PFSK-1 (cell line): ENCODE measurements at regions not wholly inside any gene's neighbourhood (a gene's known extent, or its start where the extent isn't known, plus 50 kb on each side); places are given as distances from the start of the nearest gene placed in this dataset.

Source experiments
- FOXP2 ChIP-seq: optimal IDR thresholded peaks from 2 replicates; pipeline ENCODE3; 2011; ENCODE audit warnings: borderline replicate concordance, control low read depth, inconsistent platforms; ENCODE audit not compliant: insufficient read depth; ENCODE audit errors: extremely low read length, extremely low read depth
- POLR2AphosphoS5 ChIP-seq: IDR thresholded peaks from 2 replicates; pipeline ENCODE4 v1.6.1; 2012; ENCODE audit warnings: low read depth, mild to moderate bottlenecking, control low read depth, low read length, moderate library complexity
- REST ChIP-seq, 2 experiments: IDR thresholded peaks; 2 replicates each; pipeline versions ENCODE4 v1.6.1 to v1.8.0; 2011 to 2012; ENCODE audit warnings: low read depth in 2 of 2, low read length in 2 of 2, control low read depth in 1 of 2, inconsistent platforms in 1 of 2, mild to moderate bottlenecking in 1 of 2, moderate library complexity in 1 of 2; ENCODE audit not compliant: insufficient read depth in 1 of 2
- SIN3A ChIP-seq: IDR thresholded peaks from 2 replicates; pipeline ENCODE4 v1.6.1; 2012; ENCODE audit warnings: mild to moderate bottlenecking, low read length, moderate library complexity, borderline replicate concordance; ENCODE audit not compliant: insufficient read depth
- TAF1 ChIP-seq: IDR thresholded peaks from 2 replicates; pipeline ENCODE4 v1.6.1; 2012; ENCODE audit warnings: low read length, control low read depth, borderline replicate concordance; ENCODE audit not compliant: insufficient read depth

GRCh38 chr18:2400701-2401196 is 170.6 kb downstream of the METTL4 start:
- no peak for TF ChIP-seq REST (IDR thresholded peaks at IDR 0.05; ENCODE audit: insufficient read depth in 1 of 2, low read depth in 2 of 2, low read length in 2 of 2)
- no peak for TF ChIP-seq POLR2AphosphoS5
- TF ChIP-seq SIN3A = no peak
- TF ChIP-seq TAF1 = no peak
- TF ChIP-seq FOXP2 = no peak
